GM21447 (cell line): ENCODE measurements at regions not wholly inside any gene's neighbourhood (a gene's known extent, or its start where the extent isn't known, plus 50 kb on each side); places are given as distances from the start of the nearest gene placed in this dataset.
"Not testable (repeated sequence)": the region's sequence is repeated elsewhere in the genome, so short reads cannot be mapped to it uniquely, and the experiment has no call there.

Experiments used
- ATAC-seq: cut with Tn5 transposase; IDR thresholded peaks from one replicate; pipeline ENCODE4 v1.9.1; 2021; ENCODE audit not compliant: unreplicated experiment

DNA sequence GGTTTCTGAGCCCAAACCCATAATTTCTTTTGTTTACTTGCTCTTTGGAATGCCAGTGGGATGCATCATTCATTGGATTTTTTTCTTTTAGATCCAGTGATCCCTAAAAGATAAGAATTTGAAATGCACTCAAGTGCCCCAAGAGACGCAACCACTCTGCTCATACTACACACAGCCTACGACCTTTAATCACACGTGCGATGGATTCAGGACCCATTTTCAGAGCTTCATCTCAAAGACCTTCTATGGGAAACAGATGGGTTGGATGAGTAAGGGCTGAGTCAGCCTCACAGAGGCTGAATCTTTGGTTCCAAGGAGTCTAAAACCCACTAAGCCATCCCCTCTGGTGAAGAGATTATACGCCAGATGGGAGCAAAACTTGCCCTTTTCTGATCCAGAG lies 265.5 kb upstream of the EXOC2 start:
- ATAC-seq, result no peak

DNA sequence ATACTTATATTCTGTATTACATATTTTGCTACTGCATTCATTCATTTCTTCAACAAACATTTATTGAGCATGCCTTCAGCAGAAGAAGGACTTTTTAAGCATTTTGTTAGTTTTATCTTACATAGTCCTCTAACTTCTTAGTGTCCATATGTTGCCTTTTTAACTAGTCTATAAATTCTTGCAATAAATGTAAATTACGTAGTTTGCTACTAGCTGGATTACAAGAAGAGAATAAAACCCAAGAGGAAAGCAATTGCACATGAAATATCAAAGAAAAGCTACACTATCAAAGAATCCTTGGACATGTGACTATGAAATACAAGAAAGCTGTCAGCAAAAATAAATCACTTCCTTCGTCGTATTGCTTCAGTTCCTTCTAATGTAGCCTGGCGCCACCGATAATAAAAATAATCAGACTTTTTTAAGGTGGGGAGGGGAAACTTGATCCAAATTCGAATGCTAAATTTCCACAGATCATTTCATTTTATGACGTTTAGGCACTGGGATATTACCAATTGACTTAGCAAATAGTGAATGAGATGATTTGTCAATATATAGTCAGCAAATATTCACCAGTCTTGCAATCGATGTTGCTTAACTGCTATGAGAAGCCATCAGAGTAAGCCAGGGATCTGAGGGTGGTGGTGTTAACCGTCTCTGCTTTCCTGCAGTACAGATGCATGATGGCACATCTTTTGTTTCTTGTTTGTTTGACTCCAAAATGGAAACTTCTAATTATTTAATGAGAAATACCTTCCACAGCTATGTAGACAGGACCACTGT lies 258.7 kb upstream of the EXOC2 start:
- ATAC-seq, result no peak

DNA sequence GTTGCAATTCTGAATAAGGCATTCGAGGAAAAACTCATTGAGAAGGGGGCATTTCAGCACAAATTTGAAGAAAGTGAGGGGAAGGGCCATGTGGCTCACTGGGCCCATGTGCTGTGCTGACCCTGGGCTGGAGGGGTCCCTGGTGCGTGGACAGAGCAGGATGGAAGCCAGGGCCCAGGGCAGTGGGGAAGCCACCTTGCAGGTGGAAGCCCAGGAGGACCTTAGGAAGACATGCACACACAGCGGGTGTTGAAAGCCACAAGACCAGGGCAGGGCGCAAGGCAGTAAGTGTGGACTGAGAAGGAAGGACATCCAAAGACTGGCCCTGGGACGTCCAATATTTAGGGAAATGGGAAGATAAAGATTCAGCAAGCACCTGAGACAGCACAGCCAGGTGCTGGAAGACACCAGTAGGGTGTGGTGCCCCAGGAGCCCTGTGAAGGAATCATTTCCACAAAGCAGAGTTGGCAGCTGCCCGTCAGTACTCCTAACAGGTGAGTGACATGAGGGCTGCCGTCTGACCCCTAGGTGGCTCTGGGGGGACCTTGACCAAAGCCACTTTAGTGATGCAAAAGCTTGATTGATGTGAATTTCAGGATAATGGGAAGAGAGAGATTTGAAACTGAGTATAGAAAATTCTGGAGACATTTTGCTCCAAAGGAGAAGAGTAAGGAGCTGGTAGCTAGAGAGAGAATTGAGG lies 254.4 kb upstream of the EXOC2 start:
- ATAC-seq, result no peak

DNA sequence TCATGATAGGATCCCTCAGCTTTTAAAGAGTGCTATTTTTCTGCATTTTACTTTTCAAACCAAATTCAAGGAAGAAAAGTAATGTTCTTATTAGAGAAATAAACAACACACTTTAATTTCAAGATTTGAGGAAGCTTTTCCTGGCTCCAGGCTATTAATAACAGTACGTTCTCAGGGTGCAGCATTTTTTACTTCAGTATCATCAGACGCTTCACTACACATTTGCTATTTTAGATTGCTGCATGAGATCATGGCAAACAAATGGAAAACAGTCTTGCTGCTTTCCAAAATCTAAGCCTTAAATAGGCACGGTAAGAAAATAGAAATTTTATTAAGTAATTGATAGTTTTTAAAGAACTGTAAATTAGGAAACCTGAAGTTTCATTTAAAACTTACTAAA lies 253.6 kb upstream of the EXOC2 start:
- ATAC-seq, result no peak

DNA sequence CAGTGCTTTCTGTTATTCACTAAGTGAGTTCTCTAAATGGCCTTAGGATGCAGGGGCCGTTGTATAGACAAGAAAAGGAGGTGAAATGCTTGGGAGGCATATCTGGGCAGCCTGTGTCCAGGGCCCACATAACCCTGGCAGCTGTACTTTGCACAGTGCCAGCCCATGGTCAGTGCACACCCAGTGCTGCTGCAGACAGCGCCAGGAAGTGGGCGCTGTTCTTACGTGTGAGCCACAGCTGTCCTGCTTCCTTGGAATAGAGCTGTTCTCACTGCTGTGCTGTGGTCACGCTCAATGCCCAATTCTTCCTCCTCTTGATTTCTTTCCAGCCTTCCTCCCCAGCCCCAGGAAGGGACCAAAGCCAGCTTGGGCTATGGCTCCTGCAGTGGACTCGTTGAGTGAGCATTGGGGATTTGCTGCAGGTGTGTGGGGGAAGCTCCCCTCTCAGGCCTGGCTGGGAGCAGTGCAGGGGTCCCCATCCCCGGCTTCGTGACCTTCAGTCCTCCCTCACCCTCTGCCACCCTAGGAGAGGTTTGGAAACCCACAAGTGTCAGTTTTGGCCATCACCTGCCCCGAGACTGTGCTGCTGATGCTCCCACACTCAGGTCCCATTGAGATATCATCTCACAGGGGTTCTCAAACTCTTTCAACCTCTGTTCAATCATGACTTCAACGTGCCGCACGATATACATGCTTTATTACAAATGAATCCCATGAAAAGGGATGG lies 246.8 kb upstream of the EXOC2 start:
- ATAC-seq, result no peak

DNA sequence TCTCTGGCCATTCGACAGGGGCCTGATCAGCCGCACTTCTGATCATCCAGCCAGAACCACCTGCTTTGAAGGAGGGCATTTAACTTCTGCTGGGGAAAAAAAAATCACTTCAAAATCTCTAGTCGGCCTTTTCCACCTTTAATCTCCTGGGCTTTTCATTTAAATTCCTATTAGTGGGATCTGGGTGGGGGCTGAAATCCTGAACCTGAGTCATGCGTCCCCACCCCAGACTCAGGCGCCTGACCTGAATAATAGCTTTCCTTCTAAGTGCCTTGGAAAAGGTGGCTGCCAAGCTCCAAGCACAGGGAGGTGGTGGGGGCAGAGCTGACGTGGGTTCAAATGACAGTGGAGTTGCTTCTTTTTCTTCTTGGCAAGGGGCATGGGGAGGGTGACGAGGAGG lies 246.0 kb upstream of the EXOC2 start:
- ATAC-seq, result no peak

DNA sequence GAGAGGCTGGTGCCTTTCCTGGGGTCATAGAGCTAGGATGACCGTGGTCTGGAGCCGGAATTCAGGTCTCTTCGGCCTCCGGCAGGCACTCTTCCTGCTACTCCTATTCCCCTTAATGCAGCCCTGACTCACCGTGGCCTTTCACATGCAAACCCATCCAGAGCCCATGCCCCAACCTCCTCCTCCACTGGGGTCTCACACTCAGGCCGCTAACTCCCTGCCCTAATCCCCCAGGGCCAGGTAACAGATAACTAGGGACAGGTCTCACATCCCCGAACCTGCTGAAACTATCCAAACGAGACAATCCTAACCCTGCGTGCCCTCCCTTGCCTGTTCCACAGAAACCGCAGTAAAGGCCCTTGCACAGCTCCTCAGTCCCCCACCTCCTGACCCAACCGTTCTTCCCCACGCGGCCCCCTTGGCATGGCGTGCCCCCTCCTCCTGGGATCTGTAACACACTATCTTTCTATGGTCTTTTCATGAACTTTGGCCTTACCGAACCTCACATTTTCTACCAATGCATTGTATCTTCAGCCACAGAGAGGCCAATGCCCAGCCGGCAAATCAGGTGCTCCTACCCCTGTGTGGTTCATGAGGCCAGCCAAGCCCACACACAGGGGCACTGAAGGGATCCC lies 245.4 kb upstream of the EXOC2 start:
- ATAC-seq, result no peak

DNA sequence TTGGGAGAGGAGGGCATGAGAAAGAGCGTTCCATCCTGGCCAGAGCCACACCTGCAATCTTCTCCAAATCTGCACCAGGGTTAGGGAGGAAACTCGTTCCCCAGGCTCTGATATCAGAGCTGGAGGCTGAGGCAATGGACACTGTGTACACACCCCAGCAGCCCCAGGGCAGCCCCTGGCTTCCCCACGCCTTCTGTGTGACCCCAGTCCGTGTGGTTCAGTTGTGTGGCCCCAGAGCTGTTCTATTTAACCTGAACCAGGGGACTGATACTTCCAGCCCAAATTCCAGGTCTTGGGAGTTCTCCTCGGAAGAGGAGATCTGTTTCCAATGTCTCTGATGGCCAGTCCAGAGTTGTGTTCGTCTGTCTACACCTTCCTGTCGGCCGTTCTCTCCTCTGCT lies 242.6 kb upstream of the EXOC2 start:
- no peak for ATAC-seq

DNA sequence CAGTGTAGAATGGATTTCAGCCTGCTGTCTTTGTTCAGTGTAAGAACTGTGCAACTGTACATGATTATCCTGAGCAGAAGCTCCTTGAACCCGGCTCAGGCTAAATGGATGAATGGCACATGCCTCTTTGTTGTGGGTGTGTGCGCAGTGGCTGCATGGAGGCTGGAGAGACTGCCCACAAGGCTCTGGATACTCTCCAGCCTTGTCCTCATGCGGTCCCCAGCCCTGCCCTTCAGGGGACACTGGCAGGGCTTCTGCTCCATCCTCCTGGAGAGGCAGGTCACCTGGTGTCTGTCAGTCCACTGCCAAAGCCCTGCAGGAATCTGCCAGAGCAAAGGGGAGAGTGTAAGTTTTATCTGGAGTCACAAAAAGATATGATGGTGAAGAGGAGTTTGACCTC lies 241.7 kb upstream of the EXOC2 start:
- ATAC-seq, result no peak

DNA sequence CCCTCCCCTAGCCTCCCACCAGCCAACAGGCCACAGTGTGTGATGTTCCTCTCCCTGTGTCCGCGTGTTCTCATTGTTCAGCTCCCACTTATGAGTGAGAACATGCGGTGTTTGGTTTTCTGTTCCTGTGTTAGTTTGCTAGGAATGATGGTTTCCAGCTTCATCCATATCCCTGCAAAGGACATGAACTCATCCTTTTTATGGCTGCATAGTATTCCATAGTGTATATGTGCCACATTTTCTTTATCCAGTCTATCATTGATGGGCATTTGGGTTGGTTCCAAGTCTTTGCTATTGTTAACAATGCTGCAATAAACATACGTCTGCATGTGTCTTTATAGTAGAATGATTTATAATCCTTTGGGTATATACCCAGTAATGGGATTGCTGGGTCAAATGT lies 239.0 kb upstream of the EXOC2 start:
- ATAC-seq, result not testable (repeated sequence)

DNA sequence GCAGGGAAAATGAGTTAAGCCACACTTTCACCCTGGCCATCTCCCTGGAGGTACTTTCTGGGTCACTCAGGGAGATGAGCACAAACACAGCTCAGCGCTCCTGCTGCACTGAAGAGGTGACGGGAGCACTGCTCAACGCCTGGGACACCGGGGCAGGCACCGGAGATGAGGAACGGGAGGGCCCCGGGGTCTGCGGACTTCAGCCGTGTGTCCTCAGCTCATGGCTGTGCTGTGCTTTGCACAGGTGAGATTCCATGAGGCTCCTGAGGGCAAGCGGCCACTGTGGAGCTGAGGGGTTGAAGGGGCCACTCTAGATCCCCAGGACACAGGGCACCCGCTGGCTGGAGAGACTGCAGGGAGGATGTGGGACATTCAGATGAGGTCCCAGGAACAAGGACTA lies 234.2 kb upstream of the EXOC2 start:
- no peak for ATAC-seq

DNA sequence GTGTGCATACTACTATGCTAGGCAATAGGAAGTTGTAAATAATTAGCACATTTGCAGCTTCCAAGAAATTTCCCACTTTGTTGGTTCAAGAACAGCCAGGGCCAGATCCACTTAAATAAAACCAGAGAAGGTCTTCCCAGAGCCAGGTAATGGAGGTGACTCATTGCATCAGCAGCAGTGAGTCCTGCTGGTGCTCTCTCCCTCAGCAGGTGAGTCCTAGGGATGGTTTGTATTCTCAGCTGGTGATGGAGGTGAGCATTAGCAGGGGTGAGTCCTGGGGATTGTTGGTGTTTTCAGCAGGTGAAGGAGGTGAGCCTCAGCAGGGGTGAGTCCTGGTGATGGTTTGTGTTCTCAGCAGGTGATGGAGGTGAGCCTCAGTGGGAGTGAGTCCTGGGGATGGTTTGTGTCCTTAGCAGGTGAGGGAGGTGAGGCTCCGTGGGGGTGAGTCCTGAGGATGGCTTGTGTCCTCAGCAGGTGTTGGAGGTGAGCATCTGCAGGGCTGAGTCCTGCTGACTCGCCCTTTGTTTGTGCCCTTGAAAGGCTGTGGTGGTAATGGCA lies 232.8 kb upstream of the EXOC2 start:
- ATAC-seq, result no peak

DNA sequence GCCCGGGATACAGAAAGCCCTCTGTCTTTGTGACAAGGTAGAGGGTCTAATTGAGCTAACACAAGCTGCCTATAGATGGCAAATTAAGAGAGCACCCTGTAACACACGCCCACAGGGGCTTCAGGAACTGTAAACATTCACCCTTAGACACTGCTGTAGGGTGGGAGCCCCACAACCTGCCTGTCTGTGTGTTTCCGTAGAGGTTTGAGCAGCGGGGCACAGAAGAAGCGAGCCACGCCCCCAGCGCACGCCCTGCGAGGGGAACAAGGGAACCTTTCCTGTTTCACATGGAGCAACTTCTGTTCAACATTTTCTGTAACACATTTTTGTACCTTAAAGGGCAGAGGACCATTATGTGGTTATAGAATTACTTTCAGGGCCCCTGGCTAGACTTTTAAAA lies 231.7 kb upstream of the EXOC2 start:
- ATAC-seq, result no peak

DNA sequence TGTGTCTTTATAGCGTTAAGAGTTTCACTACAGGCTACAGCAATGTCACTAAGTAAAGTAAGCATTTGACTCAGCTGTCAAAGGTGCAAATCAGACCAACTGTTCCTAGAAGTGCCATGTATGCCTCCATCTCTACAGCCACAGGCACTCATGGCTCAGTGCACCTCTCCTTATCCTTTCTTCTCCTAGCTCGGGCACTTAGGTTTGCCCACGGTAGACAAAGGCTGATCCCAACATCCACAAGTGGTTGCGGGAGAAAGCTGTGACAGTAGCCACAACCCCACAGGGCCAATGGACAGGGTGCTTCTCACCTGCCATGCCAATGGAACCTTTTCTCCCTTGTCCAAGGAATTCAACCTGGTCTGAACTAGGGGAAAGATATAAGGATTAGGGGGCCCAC lies 228.5 kb upstream of the EXOC2 start:
- no peak for ATAC-seq

DNA sequence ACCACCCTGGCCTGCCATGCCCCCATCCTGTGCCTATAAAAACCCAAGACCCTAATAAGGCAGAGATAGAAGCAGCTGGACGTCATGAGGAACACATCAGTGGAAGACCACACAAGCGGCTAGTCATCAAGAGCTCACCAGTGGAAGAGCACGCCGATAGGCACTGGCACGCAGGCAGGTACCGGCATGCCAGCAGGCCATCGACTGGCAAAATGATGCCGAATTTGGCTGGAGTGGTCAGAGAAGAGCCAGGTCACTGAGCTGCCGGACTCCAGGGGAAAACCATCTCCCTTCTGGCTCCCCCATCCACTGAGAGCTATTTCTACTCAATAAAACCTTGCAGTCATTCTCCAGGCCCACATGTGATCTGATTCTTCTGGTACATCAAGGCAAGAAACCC lies 227.6 kb upstream of the EXOC2 start:
- ATAC-seq, result no peak

DNA sequence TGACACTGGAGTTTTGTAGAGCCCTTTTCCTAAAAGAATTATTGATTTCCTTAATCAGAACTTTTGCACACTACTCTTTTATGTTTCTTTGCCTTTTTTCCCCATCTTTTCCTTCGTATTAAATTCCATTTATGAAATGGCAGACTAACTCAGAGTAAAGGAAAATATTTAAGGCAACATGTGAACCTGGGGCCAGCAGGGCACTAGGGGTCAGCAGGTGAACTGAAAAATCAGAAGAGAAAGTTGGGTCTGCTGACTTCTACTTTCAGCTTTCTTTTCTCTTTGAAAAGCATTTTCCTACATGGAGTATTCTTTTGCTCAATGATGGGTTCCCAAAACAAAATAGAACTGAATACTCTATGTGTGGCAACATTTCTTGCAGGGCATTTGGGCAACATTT lies 226.6 kb upstream of the EXOC2 start:
- no peak for ATAC-seq

DNA sequence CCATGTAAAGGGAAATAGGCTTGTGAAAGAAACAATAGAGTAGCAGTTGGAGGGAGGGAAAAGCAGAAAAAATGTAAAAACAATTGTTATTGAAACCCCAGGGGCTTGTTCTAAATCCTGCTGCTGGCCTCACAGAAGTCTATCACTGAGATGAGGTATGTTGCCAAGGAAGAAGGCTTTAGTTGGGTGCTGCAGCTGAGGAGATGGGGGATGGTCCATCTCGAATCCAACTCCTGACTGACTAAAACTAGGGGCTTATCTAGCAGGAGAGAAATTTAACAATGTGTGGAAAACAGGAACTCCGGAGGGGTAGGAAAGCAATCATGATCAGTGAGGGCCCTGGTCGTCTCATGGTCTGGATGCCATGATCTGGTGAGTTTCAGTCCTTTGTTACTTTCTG lies 225.0 kb upstream of the EXOC2 start:
- no peak for ATAC-seq

DNA sequence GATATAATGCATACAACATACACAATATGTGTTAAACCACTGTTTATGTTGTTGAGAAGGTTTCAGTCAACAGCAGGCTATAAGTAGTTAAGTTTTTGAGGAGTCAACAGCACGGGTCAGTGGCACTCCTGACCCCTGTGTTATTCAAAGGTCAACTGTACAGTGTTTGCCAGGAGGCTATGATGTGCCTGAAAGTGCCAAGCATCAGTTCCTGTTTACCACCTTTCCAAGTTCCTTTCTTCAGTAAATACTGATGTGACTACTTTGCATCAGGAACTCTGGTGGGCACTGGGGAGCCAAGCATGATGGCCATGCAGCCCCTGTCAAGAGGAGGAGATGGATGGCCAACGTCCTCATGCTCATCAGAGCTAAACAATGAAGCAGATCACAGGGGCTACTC lies 224.4 kb upstream of the EXOC2 start:
- no peak for ATAC-seq

DNA sequence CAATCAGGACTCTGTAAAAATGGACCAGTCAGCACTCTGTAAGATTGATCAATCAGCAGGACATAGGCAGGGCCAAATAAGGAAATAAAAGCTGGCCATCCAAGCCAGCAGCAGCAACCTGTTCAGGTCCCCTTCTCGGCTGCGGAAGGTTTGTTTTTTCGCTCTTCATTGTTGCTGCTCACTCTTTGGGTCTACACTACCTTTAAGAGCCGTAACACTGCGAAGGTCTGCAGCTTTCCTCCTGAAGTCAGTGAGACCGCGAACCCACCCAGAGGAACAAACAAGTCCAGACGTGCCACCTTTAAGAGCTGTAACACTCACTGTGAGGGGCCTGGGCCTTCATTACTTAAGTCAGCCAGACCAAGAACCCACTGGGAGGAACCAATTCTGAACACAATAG lies 223.2 kb upstream of the EXOC2 start:
- no peak for ATAC-seq

DNA sequence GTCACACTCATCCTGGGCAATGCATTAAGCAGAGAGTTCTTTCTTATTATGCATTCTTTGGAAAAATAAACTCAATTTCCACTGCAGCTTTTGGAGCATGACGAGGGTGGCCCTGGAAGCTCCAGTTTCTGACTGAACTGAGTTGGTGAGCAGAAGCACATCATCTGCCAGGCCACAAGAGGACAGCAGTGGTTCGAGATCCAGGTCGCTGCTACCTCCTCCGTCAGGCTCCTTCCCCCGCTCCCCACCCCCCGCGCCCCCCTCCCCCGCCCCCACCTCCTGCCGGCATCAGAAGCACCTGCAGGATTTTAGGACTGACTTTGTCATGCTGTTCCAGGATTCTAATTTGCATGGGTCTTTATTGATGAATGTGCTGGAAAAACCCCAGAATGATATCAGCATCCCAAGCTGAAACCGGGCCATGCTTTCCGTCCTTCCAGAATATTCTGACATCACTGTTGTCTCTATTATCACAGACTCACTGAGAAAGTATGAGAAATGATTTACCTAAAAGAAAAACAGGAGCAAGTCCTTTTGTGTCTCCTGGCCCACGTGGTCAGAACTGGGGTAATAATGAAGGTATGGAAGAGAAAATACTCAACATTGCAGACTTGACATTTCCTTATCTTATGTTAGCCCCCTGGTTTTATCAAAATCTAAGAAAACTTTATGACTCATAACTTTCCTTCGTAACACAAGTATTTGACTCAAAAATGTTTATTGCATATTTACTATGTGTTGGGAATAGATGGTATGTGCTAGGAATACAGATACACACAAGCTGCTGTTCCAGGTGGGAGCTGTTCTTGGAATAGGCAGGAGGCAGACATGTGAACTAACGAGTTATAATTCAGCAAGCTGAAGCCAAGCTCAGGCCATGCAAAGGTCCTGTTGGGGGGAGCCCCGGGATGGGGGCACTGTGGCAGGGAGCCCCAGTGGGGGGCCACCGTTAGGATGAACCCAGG lies 220.2 kb upstream of the EXOC2 start:
- ATAC-seq, result no peak
